ENCODE measurements at regions not wholly inside any gene's neighbourhood (a gene's known extent, or its start where the extent isn't known, plus 50 kb on each side); places are given as distances from the start of the nearest gene placed in this dataset.
"Not testable (repeated sequence)": the region's sequence is repeated elsewhere in the genome, so short reads cannot be mapped to it uniquely, and the experiment has no call there.

DNA sequence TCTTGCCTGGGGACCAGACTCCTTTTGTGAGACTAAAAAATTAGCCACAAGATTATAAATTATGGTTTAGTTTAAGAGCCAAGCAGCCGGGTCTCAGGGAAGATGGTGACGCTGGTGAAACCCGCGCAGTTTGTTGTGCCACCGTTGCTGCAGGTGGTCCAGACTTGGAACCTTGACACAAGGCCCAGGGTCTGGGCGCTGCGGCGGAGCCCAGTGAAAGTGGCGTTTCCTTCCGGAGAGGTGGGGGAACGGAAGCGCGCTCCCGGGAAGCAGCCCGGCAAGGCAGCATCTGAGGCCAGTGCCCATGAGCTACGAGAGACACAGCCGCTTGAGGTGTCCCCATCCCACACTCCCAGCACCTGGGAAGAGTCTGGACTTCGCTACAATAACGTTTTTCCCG is 131.6 kb downstream of the SKIDA1 start:
- no peak overlapping the region for H3K4me3 ChIP-seq (ENCODE audit: insufficient read depth, low read depth, low read length)
- H3K36me3 ChIP-seq (replicated peaks; ENCODE audit: control insufficient read depth, insufficient read depth, low read length): no peaks in the 10 kb centered on the region
- no peaks in the 10 kb centered on the region for H3K27me3 ChIP-seq (ENCODE audit: control insufficient read depth, insufficient read depth, low read length)
- no peak for DNase-seq

DNA sequence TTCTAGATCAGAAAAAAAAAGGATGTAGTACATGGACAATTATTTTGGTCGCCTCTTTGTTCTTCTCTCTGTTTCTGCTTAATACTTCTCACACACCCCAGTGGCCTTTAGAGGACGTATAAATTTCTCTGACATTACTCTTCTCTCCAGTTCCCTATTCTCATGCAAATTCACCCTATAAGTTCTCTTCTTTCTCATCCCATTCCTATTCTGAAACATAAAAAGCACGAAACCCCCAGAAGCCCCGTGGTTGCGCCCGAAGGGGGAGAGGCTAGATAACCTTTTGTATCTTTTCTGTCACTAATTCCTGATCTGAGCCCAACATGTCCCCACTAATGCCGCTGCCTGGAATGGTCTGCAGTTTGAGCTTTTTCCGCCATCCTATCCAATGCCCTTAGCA is 136.9 kb downstream of the SKIDA1 start:
- DNase-seq: peak; percentile 28
- Histone ChIP-seq H3K4me3 (ENCODE audit: insufficient read depth, low read depth, low read length) (no peak overlapping the region), H3K27me3 (ENCODE audit: control insufficient read depth, insufficient read depth, low read length) (no peaks in the 10 kb centered on the region), H3K36me3 (replicated peaks; ENCODE audit: control insufficient read depth, insufficient read depth, low read length) (no peaks in the 10 kb centered on the region)

DNA sequence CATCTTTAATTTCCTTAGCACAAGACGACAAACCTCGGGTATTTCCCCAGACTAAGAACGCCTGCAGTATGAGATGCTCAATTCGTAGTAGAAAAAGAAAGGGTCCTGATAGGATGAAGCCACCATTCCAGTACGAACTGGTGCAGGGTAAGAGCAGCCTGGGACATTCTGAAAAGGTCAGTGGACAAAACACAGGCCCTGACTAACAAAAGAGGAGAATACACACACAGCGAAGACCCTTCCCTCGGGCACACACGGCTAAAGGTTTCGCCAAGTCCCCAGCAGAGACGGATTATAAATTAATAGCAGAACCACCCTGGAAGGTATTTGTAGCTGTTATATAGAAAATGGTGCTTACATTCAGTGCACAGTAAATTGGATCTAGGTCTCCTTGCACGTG is 137.6 kb downstream of the SKIDA1 start:
- H3K4me3 ChIP-seq (ENCODE audit: insufficient read depth, low read depth, low read length): no peak overlapping the region
- no peaks in the 10 kb centered on the region for H3K27me3 ChIP-seq (ENCODE audit: control insufficient read depth, insufficient read depth, low read length)
- no peak for DNase-seq
- H3K36me3 ChIP-seq (replicated peaks; ENCODE audit: control insufficient read depth, insufficient read depth, low read length): no peaks in the 10 kb centered on the region

DNA sequence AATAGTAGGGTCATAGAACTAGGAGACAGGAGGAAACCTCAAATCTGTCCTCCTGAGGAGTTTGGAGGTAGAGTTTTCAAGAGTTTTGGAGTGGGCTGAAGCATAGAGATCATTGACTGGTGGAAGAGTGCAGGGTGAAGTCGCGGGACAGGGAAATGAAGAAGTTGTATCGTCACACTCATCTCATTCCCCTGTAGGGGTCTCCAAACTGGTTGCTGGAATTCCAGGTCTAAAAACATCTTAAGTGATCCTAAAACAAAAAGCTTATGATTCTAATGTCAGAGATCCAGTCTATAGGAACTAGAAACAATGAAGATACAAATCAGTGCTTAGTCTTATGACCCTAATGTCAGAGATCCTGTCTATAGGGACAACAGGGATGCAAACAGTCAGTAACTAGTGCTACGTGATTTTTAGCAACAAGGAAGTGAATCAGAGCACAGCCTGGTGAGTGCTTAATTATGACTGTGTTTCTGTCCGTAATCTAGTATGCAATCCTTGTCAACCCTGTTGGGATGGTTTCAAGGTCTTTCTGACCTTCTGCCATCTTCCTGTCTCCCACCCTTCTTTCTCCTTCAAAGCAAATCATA is 139.4 kb downstream of the SKIDA1 start:
- Histone ChIP-seq H3K36me3 (replicated peaks; ENCODE audit: control insufficient read depth, insufficient read depth, low read length) (no peaks in the 10 kb centered on the region), H3K4me3 (ENCODE audit: insufficient read depth, low read depth, low read length) (no peak overlapping the region), H3K27me3 (ENCODE audit: control insufficient read depth, insufficient read depth, low read length) (no peaks in the 10 kb centered on the region)
- no peak for DNase-seq

DNA sequence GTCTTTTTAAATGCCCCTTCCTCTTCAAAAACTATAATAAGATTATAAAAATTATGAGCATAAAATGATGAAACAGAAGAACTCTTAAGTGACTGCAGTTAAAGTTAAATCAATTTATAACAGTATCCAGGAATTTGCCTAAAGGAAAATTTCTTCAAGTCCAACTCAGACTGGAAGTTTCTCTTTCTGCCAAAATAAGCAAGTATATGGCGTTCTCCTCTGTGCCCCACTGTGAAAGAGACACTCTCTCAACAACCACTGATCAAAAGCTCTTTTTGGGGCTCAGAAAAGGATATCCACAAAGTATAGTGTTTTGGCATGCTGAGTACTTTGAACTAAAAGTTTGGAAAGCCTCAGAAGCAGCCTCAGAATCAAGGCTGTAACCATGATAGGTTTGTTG is 139.9 kb downstream of the SKIDA1 start:
- no peak for DNase-seq
- H3K4me3 ChIP-seq (ENCODE audit: insufficient read depth, low read depth, low read length): no peak overlapping the region
- no peaks in the 10 kb centered on the region for H3K36me3 ChIP-seq (replicated peaks; ENCODE audit: control insufficient read depth, insufficient read depth, low read length)
- H3K27me3 ChIP-seq (ENCODE audit: control insufficient read depth, insufficient read depth, low read length): no peaks in the 10 kb centered on the region

DNA sequence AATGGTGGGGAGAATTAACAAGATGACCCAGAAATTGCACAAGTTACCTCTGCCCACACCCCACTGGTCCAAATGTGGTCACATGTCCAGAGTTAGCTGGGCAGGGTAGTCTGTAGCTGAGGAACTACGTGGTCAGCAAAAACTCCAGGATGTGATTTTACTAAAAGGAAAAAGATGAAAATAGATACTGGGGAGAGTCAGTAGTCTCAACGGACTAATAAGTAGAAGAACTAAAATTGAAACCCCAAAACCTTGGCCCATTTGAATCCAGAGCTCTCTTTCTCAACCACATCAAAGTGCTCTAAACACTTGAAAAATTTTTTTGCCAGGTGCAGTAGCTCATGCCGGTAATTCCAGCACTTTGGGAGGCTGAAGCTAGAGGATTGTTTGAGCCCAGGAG is 146.3 kb downstream of the SKIDA1 start:
- DNase-seq: no peak
- no peak overlapping the region for H3K4me3 ChIP-seq (ENCODE audit: insufficient read depth, low read depth, low read length)
- no peaks in the 10 kb centered on the region for H3K36me3 ChIP-seq (replicated peaks; ENCODE audit: control insufficient read depth, insufficient read depth, low read length)
- no peaks in the 10 kb centered on the region for H3K27me3 ChIP-seq (ENCODE audit: control insufficient read depth, insufficient read depth, low read length)

DNA sequence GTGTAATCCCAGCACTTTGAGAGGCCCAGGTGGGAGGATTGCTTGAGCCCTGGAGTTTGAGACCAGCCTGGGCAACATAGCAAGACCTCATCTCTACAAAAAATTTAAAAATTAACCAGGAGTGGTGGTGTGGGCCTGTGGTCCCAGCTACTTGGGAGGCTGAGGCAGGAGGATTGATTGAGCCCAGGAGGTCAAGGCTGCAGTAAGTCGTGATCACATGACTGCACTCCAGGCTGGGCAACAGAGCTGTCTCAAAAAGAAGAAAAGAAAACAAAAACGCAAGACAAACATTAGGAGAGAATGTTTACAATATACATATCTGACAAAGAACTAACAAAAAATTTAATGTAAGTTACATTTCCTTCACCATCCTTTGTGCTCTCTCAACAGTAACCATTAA is 150.2 kb downstream of the SKIDA1 start:
- not testable (repeated sequence) for DNase-seq; H3K36me3 ChIP-seq (replicated peaks; ENCODE audit: control insufficient read depth, insufficient read depth, low read length); H3K4me3 ChIP-seq (ENCODE audit: insufficient read depth, low read depth, low read length); H3K27me3 ChIP-seq (ENCODE audit: control insufficient read depth, insufficient read depth, low read length)

DNA sequence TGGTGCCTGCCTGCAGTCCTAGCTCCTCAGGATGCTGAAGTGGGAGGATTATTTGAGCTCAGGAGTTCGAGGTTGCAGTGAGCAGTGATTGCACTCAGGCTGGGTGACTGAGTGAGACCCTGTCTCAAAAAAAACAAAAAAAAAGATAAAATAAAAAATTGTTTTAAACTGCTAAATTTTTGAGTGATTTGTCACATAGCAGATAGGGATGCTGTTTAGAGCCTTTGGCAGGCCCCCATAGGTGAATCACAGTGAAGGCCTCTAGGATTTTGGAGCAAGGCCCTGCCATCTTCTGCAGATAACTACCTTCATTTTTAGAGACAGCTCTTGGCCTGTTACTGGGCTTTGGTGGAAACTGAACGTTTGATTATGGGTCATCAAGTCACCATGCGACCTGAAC is 151.6 kb downstream of the SKIDA1 start:
- DNase-seq; H3K4me3 ChIP-seq (ENCODE audit: insufficient read depth, low read depth, low read length); H3K27me3 ChIP-seq (ENCODE audit: control insufficient read depth, insufficient read depth, low read length); H3K36me3 ChIP-seq (replicated peaks; ENCODE audit: control insufficient read depth, insufficient read depth, low read length): not testable (repeated sequence)

DNA sequence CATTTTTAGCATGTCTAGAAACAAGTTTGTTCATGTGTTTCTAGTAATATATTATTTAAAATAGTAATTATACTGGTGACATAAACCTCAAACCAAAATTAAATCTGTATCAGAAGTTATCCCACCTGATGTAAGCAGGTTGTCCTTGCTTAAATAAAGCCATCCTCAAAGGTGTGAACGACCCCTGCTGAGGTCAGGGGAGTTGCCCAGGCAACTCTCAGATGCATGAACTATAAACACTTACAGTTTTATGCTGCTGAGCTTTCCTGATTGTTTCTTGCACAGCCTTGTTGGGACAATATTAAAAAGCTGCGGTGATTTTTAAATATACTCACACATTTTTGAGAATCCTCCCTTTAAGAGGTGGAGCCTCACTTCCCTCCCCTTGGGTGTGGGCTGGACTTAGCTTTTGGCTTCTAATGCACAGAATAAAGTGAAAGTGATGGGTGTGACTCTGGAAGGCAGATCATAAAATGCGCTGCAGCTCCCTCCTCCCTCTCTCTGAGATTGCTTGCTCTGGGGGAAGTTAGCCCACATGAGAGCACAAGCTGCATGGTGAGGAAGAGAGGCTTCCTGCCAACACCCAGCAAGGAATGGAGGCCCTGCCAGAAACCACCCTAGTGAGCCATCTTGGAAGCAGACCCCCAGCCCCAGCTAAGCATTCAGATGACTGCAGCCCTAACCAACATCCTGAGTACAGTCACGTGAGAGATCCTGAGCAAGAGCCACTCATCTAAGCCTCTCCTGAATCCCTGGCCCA is 152.7 kb downstream of the SKIDA1 start:
- Histone ChIP-seq H3K36me3 (replicated peaks; ENCODE audit: control insufficient read depth, insufficient read depth, low read length) (no peaks in the 10 kb centered on the region), H3K4me3 (ENCODE audit: insufficient read depth, low read depth, low read length) (no peak overlapping the region), H3K27me3 (ENCODE audit: control insufficient read depth, insufficient read depth, low read length) (no peaks in the 10 kb centered on the region)
- no peak for DNase-seq

DNA sequence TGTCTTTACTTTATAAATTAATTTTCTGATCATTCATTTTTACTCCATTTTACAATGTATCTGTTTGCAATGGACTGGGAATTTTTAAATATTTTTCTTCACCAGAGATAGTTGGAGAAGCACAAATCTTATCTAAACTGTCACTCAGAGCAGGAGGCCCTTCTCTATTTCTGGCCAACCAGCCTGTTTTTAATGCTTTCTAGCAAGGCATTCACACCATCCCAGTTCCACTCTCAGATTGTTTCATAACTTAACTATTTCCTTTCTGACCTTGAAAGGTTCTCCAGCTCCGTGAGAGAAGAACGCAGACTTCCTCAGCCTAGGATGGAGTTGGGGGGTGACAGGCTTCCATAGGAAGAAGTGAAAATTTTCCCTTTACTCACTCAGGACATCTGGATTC is 155.8 kb downstream of the SKIDA1 start:
- no peaks in the 10 kb centered on the region for H3K36me3 ChIP-seq (replicated peaks; ENCODE audit: control insufficient read depth, insufficient read depth, low read length)
- no peaks in the 10 kb centered on the region for H3K27me3 ChIP-seq (ENCODE audit: control insufficient read depth, insufficient read depth, low read length)
- no peak overlapping the region for H3K4me3 ChIP-seq (ENCODE audit: insufficient read depth, low read depth, low read length)
- DNase-seq: no peak

DNA sequence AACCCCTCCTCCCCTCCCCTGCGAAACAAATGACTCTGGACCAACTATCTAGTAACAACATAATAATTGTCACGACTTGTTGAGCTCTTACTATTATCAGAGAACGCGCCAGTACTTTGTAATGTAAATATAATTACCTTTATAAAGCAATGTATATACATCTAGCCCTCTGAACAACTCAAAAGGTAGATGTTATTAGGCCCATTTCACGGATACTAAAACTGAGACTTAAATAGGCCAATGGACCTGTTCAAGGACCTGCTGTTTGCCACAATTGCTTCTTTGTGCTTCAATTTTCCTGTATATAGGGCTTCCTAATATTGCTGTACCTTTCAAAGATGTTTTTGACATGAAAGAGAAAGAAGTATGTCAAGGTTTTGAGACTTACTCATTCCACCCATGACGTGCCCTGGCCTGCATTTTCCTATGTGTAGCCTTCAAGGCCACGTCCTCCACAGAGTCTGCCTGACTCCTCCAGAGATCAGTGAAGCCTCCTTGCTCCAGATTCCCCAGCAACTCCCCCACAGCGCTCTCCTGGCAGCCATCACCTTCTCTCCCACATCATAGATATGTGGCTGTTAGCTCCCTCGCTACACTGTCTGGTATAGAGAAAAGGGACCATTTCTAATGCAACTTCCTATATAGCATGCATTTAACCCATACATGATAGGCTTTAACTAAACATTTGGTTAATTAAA is 156.6 kb downstream of the SKIDA1 start:
- no peak for DNase-seq
- Histone ChIP-seq H3K27me3 (ENCODE audit: control insufficient read depth, insufficient read depth, low read length) (no peaks in the 10 kb centered on the region), H3K36me3 (replicated peaks; ENCODE audit: control insufficient read depth, insufficient read depth, low read length) (no peaks in the 10 kb centered on the region), H3K4me3 (ENCODE audit: insufficient read depth, low read depth, low read length) (no peak overlapping the region)

DNA sequence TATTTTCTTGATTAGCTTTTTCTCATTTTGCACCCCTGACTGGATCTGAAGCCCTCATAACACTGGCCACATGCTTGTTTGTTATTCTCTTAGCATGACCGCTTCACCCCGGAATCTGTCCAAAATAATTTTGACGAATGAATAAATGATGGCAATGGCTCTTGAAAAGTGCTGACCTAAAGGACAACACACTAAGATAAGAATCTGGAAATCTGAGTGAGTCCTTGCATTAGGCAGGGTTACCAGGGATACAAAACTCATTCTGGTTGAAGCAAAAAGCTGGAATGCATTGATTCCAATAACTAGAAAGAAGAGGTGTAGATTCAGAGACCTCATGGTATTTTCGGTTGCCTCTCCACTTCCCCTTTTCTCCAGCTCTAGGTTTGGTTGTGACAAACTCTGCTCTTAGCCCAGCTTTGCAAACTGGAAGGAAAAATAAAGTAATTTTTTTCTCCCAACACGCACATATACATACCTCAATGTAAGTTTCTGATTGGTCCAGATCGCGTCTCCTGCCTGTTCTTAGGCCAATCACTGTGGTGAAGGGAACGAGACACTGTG is 157.4 kb downstream of the SKIDA1 start:
- no peak for DNase-seq
- H3K36me3 ChIP-seq (replicated peaks; ENCODE audit: control insufficient read depth, insufficient read depth, low read length): no peaks in the 10 kb centered on the region
- no peaks in the 10 kb centered on the region for H3K27me3 ChIP-seq (ENCODE audit: control insufficient read depth, insufficient read depth, low read length)
- no peak overlapping the region for H3K4me3 ChIP-seq (ENCODE audit: insufficient read depth, low read depth, low read length)

DNA sequence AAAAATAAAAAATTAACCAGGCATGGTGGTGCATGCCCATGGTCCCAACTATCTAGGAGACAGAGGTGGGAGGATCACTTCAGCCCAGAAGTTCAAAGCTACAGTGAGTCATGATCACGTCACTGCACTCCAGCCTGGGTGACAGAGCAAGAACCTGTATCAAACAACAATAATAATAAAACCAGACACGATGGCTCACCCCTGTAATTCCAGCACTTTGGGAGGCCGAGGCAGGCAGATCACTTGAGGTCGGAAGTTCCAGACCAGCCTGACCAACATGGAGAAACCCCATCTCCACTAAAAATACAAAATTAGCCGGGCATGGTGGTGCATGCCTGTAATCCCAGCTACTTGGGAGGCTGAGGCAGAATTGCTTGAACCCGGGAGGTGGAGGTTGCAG is 159.4 kb downstream of the SKIDA1 start:
- H3K36me3 ChIP-seq (replicated peaks; ENCODE audit: control insufficient read depth, insufficient read depth, low read length); DNase-seq; H3K27me3 ChIP-seq (ENCODE audit: control insufficient read depth, insufficient read depth, low read length); H3K4me3 ChIP-seq (ENCODE audit: insufficient read depth, low read depth, low read length): not testable (repeated sequence)

DNA sequence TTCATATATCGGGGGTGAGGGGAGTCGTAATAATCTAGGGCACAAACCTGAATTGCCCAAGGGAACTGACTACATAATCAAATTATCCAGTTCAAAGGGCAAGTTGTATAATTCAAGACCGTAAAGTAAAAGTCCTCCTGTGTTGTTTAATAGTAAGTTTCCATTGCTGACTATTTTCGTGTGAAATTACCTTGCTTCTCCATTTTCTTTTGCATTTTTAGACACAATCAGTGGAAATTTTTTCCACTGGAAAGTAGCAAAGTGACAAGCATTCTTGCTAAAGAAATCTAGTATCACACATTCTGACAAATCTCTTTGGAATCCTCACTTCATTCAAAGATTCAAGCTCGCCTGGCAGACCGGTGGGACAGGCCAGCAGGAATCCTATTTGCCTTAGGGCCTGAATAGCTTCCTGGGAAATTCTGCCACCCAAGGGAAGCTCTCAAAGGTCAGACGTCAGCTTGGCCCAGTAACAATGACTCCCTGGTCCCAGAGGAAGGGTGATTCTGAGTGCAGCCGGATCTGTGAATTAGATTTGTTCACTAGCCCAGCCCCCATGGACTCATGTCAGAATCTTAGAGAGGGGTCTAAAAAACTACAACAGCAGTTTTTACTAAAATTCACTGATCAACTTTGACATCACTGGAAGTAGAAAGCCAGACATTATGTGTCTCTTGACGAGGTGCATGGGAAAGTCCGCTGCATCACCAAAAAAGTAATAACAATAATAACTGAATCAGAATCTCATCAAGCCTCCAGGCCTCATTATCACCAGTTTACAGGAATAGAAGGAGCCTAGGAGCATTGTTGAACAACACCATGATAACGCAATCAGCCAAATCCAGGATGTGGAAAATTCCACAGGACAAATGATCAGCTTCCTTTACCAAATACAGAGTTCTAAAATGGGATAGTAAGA is 161.0 kb downstream of the SKIDA1 start:
- no peaks in the 10 kb centered on the region for H3K36me3 ChIP-seq (replicated peaks; ENCODE audit: control insufficient read depth, insufficient read depth, low read length)
- no peaks in the 10 kb centered on the region for H3K27me3 ChIP-seq (ENCODE audit: control insufficient read depth, insufficient read depth, low read length)
- peak; percentile 52 for DNase-seq
- no peak overlapping the region for H3K4me3 ChIP-seq (ENCODE audit: insufficient read depth, low read depth, low read length)

Data from H7 (cell line).